HFFc6 (cell line): ENCODE measurements at regions not wholly inside any gene's neighbourhood (a gene's known extent, or its start where the extent isn't known, plus 50 kb on each side); places are given as distances from the start of the nearest gene placed in this dataset.

Source experiments
- DNase-seq: peaks from one replicate; pipeline ENCODE4 v3.0.0-alpha.2; 2018
- H3K27ac Mint-ChIP-seq: 2 replicates; pipeline ENCODE4 v1.8.0; 2020; ENCODE audit warnings: mild to moderate bottlenecking, mixed read lengths
- H3K27me3 Mint-ChIP-seq: 2 replicates; pipeline ENCODE4 v1.8.0; 2021; ENCODE audit warnings: mild to moderate bottlenecking, moderate library complexity, mixed read lengths; ENCODE audit not compliant: insufficient read depth
- H3K36me3 Mint-ChIP-seq: 2 replicates; pipeline ENCODE4 v1.8.0; 2021; ENCODE audit warnings: low read depth, mixed read lengths
- H3K4me1 Mint-ChIP-seq: 2 replicates; pipeline ENCODE4 v1.8.0; 2020; ENCODE audit warnings: low read depth, mixed read lengths
- H3K4me3 Mint-ChIP-seq: 2 replicates; pipeline ENCODE4 v1.8.0; 2020; ENCODE audit warnings: mild to moderate bottlenecking, moderate library complexity, mixed read lengths
- H3K9me3 Mint-ChIP-seq: 2 replicates; pipeline ENCODE4 v1.8.0; 2020; ENCODE audit warnings: mild to moderate bottlenecking, mixed read lengths
- CTCF ChIP-seq: fragments of 200-600 bp; sonication (generic); IDR thresholded peaks from 2 replicates; pipeline ENCODE4 v1.5.0; 2021; ENCODE audit warnings: antibody characterized with exemption, mild to moderate bottlenecking

GRCh38 chr11:119803139-119803538 lies 74.1 kb upstream of the NECTIN1 start:
- Mint-ChIP-seq H3K27me3 (peaks cover 46% of the 10 kb centered on the region), H3K9me3 (no peaks in the 10 kb centered on the region), H3K27ac (no peak overlapping the region), H3K4me3 (no peak overlapping the region), H3K4me1 (no peaks in the 10 kb centered on the region), H3K36me3 (no peaks in the 10 kb centered on the region)
- no peak for DNase-seq
- no peak for TF ChIP-seq CTCF

- H3K4me3 Mint-ChIP-seq: no peak overlapping the region
- no peak for DNase-seq
- H3K36me3 Mint-ChIP-seq: no peaks in the 10 kb centered on the region
- peaks cover 47% of the 10 kb centered on the region for H3K27me3 Mint-ChIP-seq
- no peak for TF ChIP-seq CTCF
- H3K27ac Mint-ChIP-seq: no peak overlapping the region
- H3K9me3 Mint-ChIP-seq: no peaks in the 10 kb centered on the region
- no peaks in the 10 kb centered on the region for H3K4me1 Mint-ChIP-seq
Measured at GRCh38 chr11:119802670-119803069, 73.7 kb upstream of the NECTIN1 start.

GRCh38 chr11:119800619-119801018 lies 71.6 kb upstream of the NECTIN1 start:
- peaks cover 49% of the 10 kb centered on the region for H3K27me3 Mint-ChIP-seq
- no peaks in the 10 kb centered on the region for H3K36me3 Mint-ChIP-seq
- peaks cover under 1% of the 10 kb centered on the region; the same call in 1 of the 2 replicates for H3K4me1 Mint-ChIP-seq
- no peaks in the 10 kb centered on the region for H3K9me3 Mint-ChIP-seq
- DNase-seq: no peak
- H3K4me3 Mint-ChIP-seq: no peak overlapping the region
- TF ChIP-seq CTCF: no peak
- no peak overlapping the region for H3K27ac Mint-ChIP-seq

- H3K4me1 Mint-ChIP-seq: peaks cover 5% of the 10 kb centered on the region
- no peak for DNase-seq
- H3K36me3 Mint-ChIP-seq: no peaks in the 10 kb centered on the region
- H3K9me3 Mint-ChIP-seq: no peaks in the 10 kb centered on the region
- H3K27ac Mint-ChIP-seq: no peak overlapping the region
- H3K4me3 Mint-ChIP-seq: no peak overlapping the region
- no peak for TF ChIP-seq CTCF
- peaks cover 48% of the 10 kb centered on the region for H3K27me3 Mint-ChIP-seq
Measured at GRCh38 chr11:119800171-119800570, 71.2 kb upstream of the NECTIN1 start.

GRCh38 chr11:119798656-119799055 lies 69.7 kb upstream of the NECTIN1 start:
- Mint-ChIP-seq H3K4me3 (no peak overlapping the region), H3K4me1 (peaks cover 7% of the 10 kb centered on the region), H3K36me3 (no peaks in the 10 kb centered on the region), H3K27ac (no peak overlapping the region), H3K27me3 (peaks cover 38% of the 10 kb centered on the region), H3K9me3 (no peaks in the 10 kb centered on the region)
- DNase-seq: no peak
- no peak for TF ChIP-seq CTCF

GRCh38 chr11:119797736-119798135 lies 68.7 kb upstream of the NECTIN1 start:
- H3K36me3 Mint-ChIP-seq: no peaks in the 10 kb centered on the region
- peaks cover 7% of the 10 kb centered on the region for H3K4me1 Mint-ChIP-seq
- H3K27me3 Mint-ChIP-seq: peaks cover 35% of the 10 kb centered on the region
- TF ChIP-seq CTCF: no peak
- no peak overlapping the region for H3K27ac Mint-ChIP-seq
- H3K4me3 Mint-ChIP-seq: no peak overlapping the region
- no peak for DNase-seq
- H3K9me3 Mint-ChIP-seq: no peaks in the 10 kb centered on the region
